ENCODE measurements at regions not wholly inside any gene's neighbourhood (a gene's known extent, or its start where the extent isn't known, plus 50 kb on each side); places are given as distances from the start of the nearest gene placed in this dataset.
"Not testable (repeated sequence)": the region's sequence is repeated elsewhere in the genome, so short reads cannot be mapped to it uniquely, and the experiment has no call there.

DNA sequence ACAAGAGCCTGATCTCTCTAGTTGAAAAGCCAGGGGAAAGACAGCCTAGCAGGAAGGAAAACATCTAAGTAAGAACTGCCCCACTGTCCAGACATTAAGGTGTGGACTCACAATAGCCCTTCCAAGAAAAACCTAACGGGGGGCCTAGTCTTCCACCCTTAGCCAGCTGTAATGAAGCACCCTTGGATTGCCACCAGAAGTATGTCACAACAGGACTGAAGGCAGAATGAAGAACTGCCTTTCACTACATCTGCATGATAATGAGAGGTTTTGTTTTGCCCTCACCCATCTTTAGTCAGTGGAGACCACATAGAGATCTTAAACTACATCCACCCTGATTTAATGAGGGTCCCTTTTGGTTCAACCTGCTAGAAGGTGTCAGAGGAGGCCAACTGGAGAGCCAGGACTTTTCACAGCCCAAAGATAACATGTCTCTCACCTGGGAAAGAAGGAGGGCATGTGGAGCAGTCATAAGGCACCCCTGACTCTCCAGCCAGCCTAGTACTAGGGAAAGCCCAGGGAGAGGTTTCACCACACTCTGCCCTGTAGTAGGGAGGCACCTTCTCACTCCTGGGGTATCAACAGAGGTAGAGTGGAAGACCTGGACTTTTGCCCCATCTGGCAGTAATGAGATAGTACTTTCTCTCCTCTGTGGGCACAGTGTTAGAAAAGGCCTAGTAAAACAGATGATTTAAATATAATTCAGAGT lies 1017.4 kb upstream of the MANEA start:
- Histone ChIP-seq H3K9me2 (ENCODE audit: insufficient read depth) (no peaks in the 10 kb centered on the region), H4K20me1 (ENCODE audit: insufficient read depth) (no peaks in the 10 kb centered on the region), H3K27ac (ENCODE audit: low read depth, low read length) (no peak overlapping the region), H3K36me3 (ENCODE audit: control insufficient read depth in 1 of 2, insufficient read depth in 2 of 2, low read length in 2 of 2) (no peaks in the 10 kb centered on the region), H3K4me2 (ENCODE audit: low read length) (no peak overlapping the region), H2AFZ (ENCODE audit: low read depth, low read length, poor library complexity, severe bottlenecking) (no peak overlapping the region), H3K27me3 (ENCODE audit: insufficient read depth, low read length) (no peaks in the 10 kb centered on the region), H3K79me2 (ENCODE audit: insufficient read depth, low read length) (no peaks in the 10 kb centered on the region), H3K4me1 (ENCODE audit: control insufficient read depth in 1 of 2, insufficient read depth in 2 of 2, low read length in 2 of 2) (no peaks in the 10 kb centered on the region), H3K9ac (ENCODE audit: low read length) (no peak overlapping the region), H3K4me3 (replicated peaks in 1 of 2; ENCODE audit: low read depth in 1 of 2, low read length in 2 of 2) (no peak overlapping the region), H3K9me3 (ENCODE audit: control insufficient read depth in 1 of 2, insufficient read depth in 1 of 2, low read depth in 1 of 2, low read length in 2 of 2) (no peaks in the 10 kb centered on the region)
- DNase-seq (ENCODE audit: low read depth, low spot score) (no peak), ATAC-seq (no peak)
- CTCF ChIA-PET = no interaction called here
- POLR2A ChIA-PET = no interaction called here
- no peak for TF ChIP-seq SP1 (IDR thresholded peaks at IDR 0.05; ENCODE audit: low read depth)
- no peak for TF ChIP-seq TCF7L2 (IDR thresholded peaks at IDR 0.05; ENCODE audit: borderline replicate concordance, extremely low read depth, insufficient read depth, insufficient read length)
- no peak for TF ChIP-seq SIN3A (IDR thresholded peaks at IDR 0.05; ENCODE audit: low read depth)
- TF ChIP-seq, protein P1, sequence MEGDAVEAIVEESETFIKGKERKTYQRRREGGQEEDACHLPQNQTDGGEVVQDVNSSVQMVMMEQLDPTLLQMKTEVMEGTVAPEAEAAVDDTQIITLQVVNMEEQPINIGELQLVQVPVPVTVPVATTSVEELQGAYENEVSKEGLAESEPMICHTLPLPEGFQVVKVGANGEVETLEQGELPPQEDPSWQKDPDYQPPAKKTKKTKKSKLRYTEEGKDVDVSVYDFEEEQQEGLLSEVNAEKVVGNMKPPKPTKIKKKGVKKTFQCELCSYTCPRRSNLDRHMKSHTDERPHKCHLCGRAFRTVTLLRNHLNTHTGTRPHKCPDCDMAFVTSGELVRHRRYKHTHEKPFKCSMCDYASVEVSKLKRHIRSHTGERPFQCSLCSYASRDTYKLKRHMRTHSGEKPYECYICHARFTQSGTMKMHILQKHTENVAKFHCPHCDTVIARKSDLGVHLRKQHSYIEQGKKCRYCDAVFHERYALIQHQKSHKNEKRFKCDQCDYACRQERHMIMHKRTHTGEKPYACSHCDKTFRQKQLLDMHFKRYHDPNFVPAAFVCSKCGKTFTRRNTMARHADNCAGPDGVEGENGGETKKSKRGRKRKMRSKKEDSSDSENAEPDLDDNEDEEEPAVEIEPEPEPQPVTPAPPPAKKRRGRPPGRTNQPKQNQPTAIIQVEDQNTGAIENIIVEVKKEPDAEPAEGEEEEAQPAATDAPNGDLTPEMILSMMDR (IDR thresholded peaks at IDR 0.05 in 2 of 3, conservative IDR thresholded peaks at IDR 0.05 in 1 of 3; ENCODE audit: borderline replicate concordance in 1 of 3, insufficient read depth in 1 of 3, low read depth in 2 of 3, low read length in 2 of 3) = no peak
- TF ChIP-seq ZBTB33 (IDR thresholded peaks at IDR 0.05; ENCODE audit: extremely low read depth, insufficient replicate concordance, low read length) = no peak
- TF ChIP-seq FOSL1 (IDR thresholded peaks at IDR 0.05; ENCODE audit: low read depth) = no peak
- TF ChIP-seq ELF1 (IDR thresholded peaks at IDR 0.05; ENCODE audit: borderline replicate concordance, low read depth) = no peak
- TF ChIP-seq JUND (IDR thresholded peaks at IDR 0.05) = no peak
- TF ChIP-seq EGR1 (IDR thresholded peaks at IDR 0.05; ENCODE audit: low read depth) = no peak
- TF ChIP-seq CBX3 (IDR thresholded peaks at IDR 0.05; ENCODE audit: low read depth) = no peak
- no peak for TF ChIP-seq POLR2AphosphoS5 (IDR thresholded peaks at IDR 0.05; ENCODE audit: low read depth, low read length)
- no peak for TF ChIP-seq MAX (IDR thresholded peaks at IDR 0.05)
- no peak for TF ChIP-seq EZH2phosphoT487 (IDR thresholded peaks at IDR 0.05; ENCODE audit: borderline replicate concordance)
- TF ChIP-seq POLR2A (IDR thresholded peaks at IDR 0.05; ENCODE audit: borderline replicate concordance, extremely low read depth, insufficient read depth, insufficient read length) = no peak
- RAD21 ChIA-PET (ENCODE audit: low non-redundant PET in 1 of 2, low total read pairs in 2 of 2, uncharacterized antibody in 2 of 2, unreplicated experiment in 2 of 2) = no interaction called here
- intact Hi-C loops (cut with micrococcal nuclease) = no loop called here
- no TSS peak for BruUV-seq (replicated peaks)

- ATAC-seq; H3K9ac ChIP-seq (ENCODE audit: low read length); H3K9me3 ChIP-seq (ENCODE audit: control insufficient read depth in 1 of 2, insufficient read depth in 1 of 2, low read depth in 1 of 2, low read length in 2 of 2); CTCF ChIA-PET; POLR2A ChIA-PET; BruUV-seq (replicated peaks); H3K36me3 ChIP-seq (ENCODE audit: control insufficient read depth in 1 of 2, insufficient read depth in 2 of 2, low read length in 2 of 2); H3K4me2 ChIP-seq (ENCODE audit: low read length); RAD21 ChIA-PET (ENCODE audit: low non-redundant PET in 1 of 2, low total read pairs in 2 of 2, uncharacterized antibody in 2 of 2, unreplicated experiment in 2 of 2); H3K27ac ChIP-seq (ENCODE audit: low read depth, low read length); H3K27me3 ChIP-seq (ENCODE audit: insufficient read depth, low read length); H4K20me1 ChIP-seq (ENCODE audit: insufficient read depth); H3K79me2 ChIP-seq (ENCODE audit: insufficient read depth, low read length); H3K4me3 ChIP-seq (replicated peaks in 1 of 2; ENCODE audit: low read depth in 1 of 2, low read length in 2 of 2); H2AFZ ChIP-seq (ENCODE audit: low read depth, low read length, poor library complexity, severe bottlenecking); DNase-seq (ENCODE audit: low read depth, low spot score); H3K4me1 ChIP-seq (ENCODE audit: control insufficient read depth in 1 of 2, insufficient read depth in 2 of 2, low read length in 2 of 2); intact Hi-C loops (cut with micrococcal nuclease); H3K9me2 ChIP-seq (ENCODE audit: insufficient read depth): not testable (repeated sequence)
Observed at GRCh38 chr6:94557207-94557606, 1020.1 kb upstream of the MANEA start.

All from HCT116 (cell line).